GM12801 (cell line): ENCODE measurements at regions not wholly inside any gene's neighbourhood (a gene's known extent, or its start where the extent isn't known, plus 50 kb on each side); places are given as distances from the start of the nearest gene placed in this dataset.

Experiments used
- CTCF ChIP-seq: IDR thresholded peaks from one replicate; pipeline ENCODE4 v1.5.1; 2011; ENCODE audit warnings: control low read depth; ENCODE audit not compliant: insufficient read length; ENCODE audit errors: extremely low read depth

DNA sequence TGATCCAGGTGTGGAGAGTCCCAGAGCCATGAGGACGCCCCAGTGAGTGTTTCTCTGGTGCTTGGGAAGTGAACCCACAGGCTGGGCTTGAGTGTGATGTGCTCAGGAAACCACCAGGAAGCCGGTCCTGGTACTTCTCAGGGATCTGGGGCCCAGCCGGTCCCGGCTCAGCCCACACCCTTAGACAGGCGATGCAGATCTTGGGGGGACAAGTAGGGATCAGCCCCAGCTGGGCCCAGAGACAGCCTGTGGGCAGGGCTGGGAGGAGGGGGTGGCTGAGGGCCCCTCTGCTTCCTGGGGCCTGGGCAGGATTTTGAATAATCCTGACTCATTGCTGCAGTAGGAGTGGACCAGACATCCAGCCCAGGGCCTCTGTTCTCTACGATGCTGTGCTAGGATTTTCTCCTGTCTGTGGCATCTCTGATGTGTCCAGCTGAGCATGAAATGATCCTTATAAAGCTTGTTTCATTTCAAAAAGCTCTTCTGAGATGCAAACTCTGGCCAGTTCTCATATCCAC, 698.0 kb downstream of the PTPRU start:
- no peak for TF ChIP-seq CTCF

GRCh38 chr1:29933067-29933466, 696.7 kb downstream of the PTPRU start:
- TF ChIP-seq CTCF: no peak

GRCh38 chr1:29932626-29933025, 696.3 kb downstream of the PTPRU start:
- no peak for TF ChIP-seq CTCF

DNA sequence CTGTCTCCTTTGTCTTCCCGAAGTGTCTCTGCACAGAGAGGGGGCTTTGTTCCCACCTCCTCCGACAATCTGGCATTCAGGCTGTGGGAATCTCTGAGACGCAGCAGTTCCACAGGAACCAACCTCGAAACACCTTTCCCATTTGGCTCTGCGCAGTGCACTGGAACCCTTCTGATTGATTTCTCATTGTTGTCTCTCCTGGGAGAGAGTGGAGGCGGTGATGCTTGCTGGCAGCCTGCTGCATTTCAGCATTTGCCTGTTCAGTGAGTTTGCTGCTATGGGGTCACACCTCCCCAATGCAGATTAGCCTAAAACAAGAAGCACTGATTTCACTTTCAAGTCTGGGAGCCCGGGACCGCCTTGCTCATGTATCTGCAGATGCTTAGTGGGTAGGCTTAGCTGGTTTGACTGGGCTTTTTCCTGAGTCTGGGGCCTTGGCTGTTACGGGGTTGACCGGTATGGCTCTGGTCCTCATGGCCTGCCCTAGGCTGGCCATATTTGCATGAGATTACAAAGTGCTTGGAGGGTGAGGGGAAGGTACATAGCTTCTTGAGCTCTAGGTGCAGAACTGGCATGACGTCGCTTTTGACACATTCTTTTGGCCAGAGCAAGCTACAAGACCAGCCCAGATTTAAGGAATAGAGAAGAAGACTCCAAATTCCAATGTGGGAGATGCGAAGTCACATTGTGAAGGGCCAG, 695.3 kb downstream of the PTPRU start:
- no peak for TF ChIP-seq CTCF

- no peak for TF ChIP-seq CTCF
Measured at GRCh38 chr1:29925058-29925457, 688.7 kb downstream of the PTPRU start.

GRCh38 chr1:29924017-29924431, 687.7 kb downstream of the PTPRU start:
- TF ChIP-seq CTCF: no peak

DNA sequence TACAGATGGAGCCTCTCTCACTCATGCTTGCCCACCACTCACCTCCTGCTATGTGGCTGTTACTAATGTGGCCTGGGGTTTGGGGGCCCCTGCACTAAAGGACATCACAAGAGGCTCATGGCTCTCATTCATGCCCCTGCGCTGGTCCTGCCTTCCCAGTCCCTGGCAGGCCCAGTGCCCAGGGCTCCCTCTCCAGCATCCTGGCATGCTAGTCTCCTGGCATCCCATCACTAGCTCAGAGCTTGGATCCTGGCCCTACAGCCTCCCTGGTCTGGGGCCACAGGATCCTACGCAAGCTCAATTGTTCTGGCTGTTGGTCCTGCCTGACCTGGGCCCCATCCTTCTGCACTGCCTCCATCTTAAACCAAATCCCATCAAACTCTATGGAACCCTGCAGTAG, 685.4 kb downstream of the PTPRU start:
- TF ChIP-seq CTCF: no peak
